ENCODE measurements at regions not wholly inside any gene's neighbourhood (a gene's known extent, or its start where the extent isn't known, plus 50 kb on each side); places are given as distances from the start of the nearest gene placed in this dataset.

GRCh38 chr4:117821834-117822233 is 212.5 kb upstream of the NDST3 start:
- no peak for TF ChIP-seq CTCF (IDR thresholded peaks at IDR 0.05; ENCODE audit: insufficient read depth, low read length, severe bottlenecking)
- FAIRE-seq (no peak), DNase-seq (ENCODE audit: low read depth) (no peak)
- no peaks in the 10 kb centered on the region for H3K36me3 ChIP-seq (ENCODE audit: control insufficient read depth, insufficient read depth, low read length)
- no peaks in the 10 kb centered on the region for H3K27me3 ChIP-seq (ENCODE audit: control insufficient read depth, insufficient read depth, low read length)
- no peak overlapping the region for H3K4me3 ChIP-seq (ENCODE audit: low read depth, low read length)

- no peak for FAIRE-seq
- TF ChIP-seq CTCF (IDR thresholded peaks at IDR 0.05; ENCODE audit: insufficient read depth, low read length, severe bottlenecking) = no peak
- DNase-seq (ENCODE audit: low read depth) = no peak
Measured at GRCh38 chr4:117823388-117823787, 210.9 kb upstream of the NDST3 start.

GRCh38 chr4:117825600-117825999 is 208.7 kb upstream of the NDST3 start:
- FAIRE-seq = no peak

More at GRCh38 chr4:117823388-117823787, 210.9 kb upstream of the NDST3 start:
- no peak overlapping the region for H3K4me3 ChIP-seq (ENCODE audit: low read depth, low read length)
- H3K27me3 ChIP-seq (ENCODE audit: control insufficient read depth, insufficient read depth, low read length) = no peaks in the 10 kb centered on the region
- H3K36me3 ChIP-seq (ENCODE audit: control insufficient read depth, insufficient read depth, low read length) = no peaks in the 10 kb centered on the region

GRCh38 chr4:117831060-117831683 is 203.1 kb upstream of the NDST3 start:
- FAIRE-seq (no peak), DNase-seq (ENCODE audit: low read depth) (no peak)
- H3K36me3 ChIP-seq (ENCODE audit: control insufficient read depth, insufficient read depth, low read length) = no peaks in the 10 kb centered on the region
- H3K27me3 ChIP-seq (ENCODE audit: control insufficient read depth, insufficient read depth, low read length) = no peaks in the 10 kb centered on the region
- no peak overlapping the region for H3K4me3 ChIP-seq (ENCODE audit: low read depth, low read length)
- TF ChIP-seq CTCF (IDR thresholded peaks at IDR 0.05; ENCODE audit: insufficient read depth, low read length, severe bottlenecking) = no peak

More at GRCh38 chr4:117825600-117825999, 208.7 kb upstream of the NDST3 start:
- H3K36me3 ChIP-seq (ENCODE audit: control insufficient read depth, insufficient read depth, low read length) = no peaks in the 10 kb centered on the region
- H3K27me3 ChIP-seq (ENCODE audit: control insufficient read depth, insufficient read depth, low read length) = no peaks in the 10 kb centered on the region
- no peak for DNase-seq (ENCODE audit: low read depth)
- TF ChIP-seq CTCF (IDR thresholded peaks at IDR 0.05; ENCODE audit: insufficient read depth, low read length, severe bottlenecking) = no peak
- no peak overlapping the region for H3K4me3 ChIP-seq (ENCODE audit: low read depth, low read length)

- no peak overlapping the region for H3K4me3 ChIP-seq (ENCODE audit: low read depth, low read length)
- H3K36me3 ChIP-seq (ENCODE audit: control insufficient read depth, insufficient read depth, low read length) = no peaks in the 10 kb centered on the region
- no peak for TF ChIP-seq CTCF (IDR thresholded peaks at IDR 0.05; ENCODE audit: insufficient read depth, low read length, severe bottlenecking)
- no peak for FAIRE-seq
- DNase-seq (ENCODE audit: low read depth) = no peak
- H3K27me3 ChIP-seq (ENCODE audit: control insufficient read depth, insufficient read depth, low read length) = no peaks in the 10 kb centered on the region
Measured at GRCh38 chr4:117835566-117835965, 198.7 kb upstream of the NDST3 start.

GRCh38 chr4:117844594-117844993 is 189.7 kb upstream of the NDST3 start:
- DNase-seq (ENCODE audit: low read depth) (no peak), FAIRE-seq (no peak)
- no peak overlapping the region for H3K4me3 ChIP-seq (ENCODE audit: low read depth, low read length)
- H3K36me3 ChIP-seq (ENCODE audit: control insufficient read depth, insufficient read depth, low read length) = no peaks in the 10 kb centered on the region
- H3K27me3 ChIP-seq (ENCODE audit: control insufficient read depth, insufficient read depth, low read length) = no peaks in the 10 kb centered on the region
- TF ChIP-seq CTCF (IDR thresholded peaks at IDR 0.05; ENCODE audit: insufficient read depth, low read length, severe bottlenecking) = no peak

Measured in bronchial epithelial cell (primary cell).